Cardiac fibroblast (primary cell): ENCODE measurements at regions not wholly inside any gene's neighbourhood (a gene's known extent, or its start where the extent isn't known, plus 50 kb on each side); places are given as distances from the start of the nearest gene placed in this dataset.

Experiments used
- DNase-seq, 2 donors: peaks; one replicate each; pipeline versions ENCODE4 v3.0.0 to v3.0.0-alpha.2; 2010; ENCODE audit warnings: low read depth in 2 of 2
- H3K4me3 ChIP-seq, 2 donors: replicated peaks in 1 of 2; 1 replicate in 1 of 2; 2 replicates in 1 of 2; pipeline ENCODE4 v1.5.1; 2011; ENCODE audit warnings: low read depth in 2 of 2, low read length in 2 of 2, mild to moderate bottlenecking in 2 of 2, moderate library complexity in 1 of 2
- TF ChIP-seq, protein P1 (sequence below): IDR thresholded peaks from one replicate; pipeline ENCODE4 v1.5.1; 2011; ENCODE audit warnings: low read depth, mild to moderate bottlenecking, low read length, inconsistent platforms

- H3K4me3 ChIP-seq, result no peak overlapping the region
- DNase-seq, result no peak
- TF ChIP-seq, protein P1, sequence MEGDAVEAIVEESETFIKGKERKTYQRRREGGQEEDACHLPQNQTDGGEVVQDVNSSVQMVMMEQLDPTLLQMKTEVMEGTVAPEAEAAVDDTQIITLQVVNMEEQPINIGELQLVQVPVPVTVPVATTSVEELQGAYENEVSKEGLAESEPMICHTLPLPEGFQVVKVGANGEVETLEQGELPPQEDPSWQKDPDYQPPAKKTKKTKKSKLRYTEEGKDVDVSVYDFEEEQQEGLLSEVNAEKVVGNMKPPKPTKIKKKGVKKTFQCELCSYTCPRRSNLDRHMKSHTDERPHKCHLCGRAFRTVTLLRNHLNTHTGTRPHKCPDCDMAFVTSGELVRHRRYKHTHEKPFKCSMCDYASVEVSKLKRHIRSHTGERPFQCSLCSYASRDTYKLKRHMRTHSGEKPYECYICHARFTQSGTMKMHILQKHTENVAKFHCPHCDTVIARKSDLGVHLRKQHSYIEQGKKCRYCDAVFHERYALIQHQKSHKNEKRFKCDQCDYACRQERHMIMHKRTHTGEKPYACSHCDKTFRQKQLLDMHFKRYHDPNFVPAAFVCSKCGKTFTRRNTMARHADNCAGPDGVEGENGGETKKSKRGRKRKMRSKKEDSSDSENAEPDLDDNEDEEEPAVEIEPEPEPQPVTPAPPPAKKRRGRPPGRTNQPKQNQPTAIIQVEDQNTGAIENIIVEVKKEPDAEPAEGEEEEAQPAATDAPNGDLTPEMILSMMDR, result no peak
Observed at GRCh38 chr20:11020712-11021111, 346.9 kb upstream of the JAG1 start.

GRCh38 chr20:11027224-11027623, 353.4 kb upstream of the JAG1 start:
- H3K4me3 ChIP-seq, result no peak overlapping the region
- TF ChIP-seq, protein P1, result no peak
- no peak for DNase-seq

- TF ChIP-seq, protein P1, result no peak
- no peak for DNase-seq
- H3K4me3 ChIP-seq, result no peak overlapping the region
Observed at GRCh38 chr20:11030351-11030750, 356.6 kb upstream of the JAG1 start.

GRCh38 chr20:11031300-11031699, 357.5 kb upstream of the JAG1 start:
- H3K4me3 ChIP-seq, result no peak overlapping the region
- no peak for DNase-seq
- TF ChIP-seq, protein P1, result no peak

- TF ChIP-seq, protein P1, result no peak
- no peak for DNase-seq
- no peak overlapping the region for H3K4me3 ChIP-seq
Observed at GRCh38 chr20:11032611-11033010, 358.8 kb upstream of the JAG1 start.

GRCh38 chr20:11034025-11034424, 360.2 kb upstream of the JAG1 start:
- TF ChIP-seq, protein P1, result no peak
- H3K4me3 ChIP-seq, result no peak overlapping the region
- no peak for DNase-seq

DNA sequence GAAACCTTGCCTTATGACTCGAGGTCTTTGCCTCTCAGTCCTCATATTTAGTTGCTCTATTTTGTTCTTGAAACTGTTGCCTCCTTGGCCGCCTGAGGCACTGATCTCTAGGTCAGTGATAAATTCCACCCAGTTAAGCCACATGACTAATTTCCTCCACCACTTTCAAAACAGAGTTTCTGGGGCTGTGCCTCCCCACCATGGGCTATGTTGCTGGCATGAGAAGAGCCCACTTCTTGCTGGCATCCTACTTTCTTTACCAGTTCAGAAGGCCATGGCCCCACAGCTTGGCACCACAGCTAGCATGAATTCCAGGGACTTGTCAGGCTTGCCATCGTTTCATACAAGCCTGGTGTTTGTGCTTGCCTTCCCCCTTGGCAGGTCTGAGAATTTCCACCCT, 361.4 kb upstream of the JAG1 start:
- TF ChIP-seq, protein P1, result no peak
- no peak overlapping the region for H3K4me3 ChIP-seq
- peak; percentile 6 to 8 for DNase-seq
